PC-3 (cell line): ENCODE measurements at regions not wholly inside any gene's neighbourhood (a gene's known extent, or its start where the extent isn't known, plus 50 kb on each side); places are given as distances from the start of the nearest gene placed in this dataset.

Experiments
- ATAC-seq: fragments of 200-7000 bp; cut with Tn5 transposase; 2 replicates; pipeline ENCODE4 v1.9.1; 2020; ENCODE audit warnings: mild to moderate bottlenecking, moderate library complexity
- BruUV-seq: library from RNA; stranded (reverse); fragments of 400-500 nt; replicated peaks from 2 replicates; lab custom pipeline; 2021; lab: Mats Ljungman, UMichigan
- CTCF ChIA-PET: fragments of 300-600 bp; sonication (Branson Sonifier 250); formaldehyde crosslinking; loops from one replicate; lab custom pipeline; 2022; ENCODE audit warnings: antibody characterized with exemption; lab: Charles Lee
- POLR2A ChIA-PET: fragments of 300-600 bp; sonication (Branson Sonifier 250); formaldehyde crosslinking; loops from one replicate; lab custom pipeline; 2022; ENCODE audit warnings: antibody characterized with exemption; ENCODE audit not compliant: unreplicated experiment; lab: Charles Lee
- DNase-seq: peaks from one replicate; pipeline ENCODE4 v3.0.0-alpha.2; 2015
- H2AFZ ChIP-seq: fragments of 300-600 bp; sonication (generic); 2 replicates; pipeline ENCODE4 v1.6.0; 2016; ENCODE audit warnings: antibody characterized with exemption, low read length
- H3F3A ChIP-seq: fragments of 300-600 bp; sonication (generic); one replicate; pipeline ENCODE4 v1.6.0; 2017; ENCODE audit warnings: antibody characterized with exemption, low read length, control low read depth, mild to moderate bottlenecking; ENCODE audit not compliant: unreplicated experiment
- H3K27ac ChIP-seq: fragments of 300-600 bp; sonication (generic); 2 replicates; pipeline ENCODE4 v1.5.1; 2016; ENCODE audit warnings: mild to moderate bottlenecking, low read length
- H3K27me3 ChIP-seq: fragments of 300-600 bp; sonication (generic); 2 replicates; pipeline ENCODE4 v1.6.1; 2016; ENCODE audit warnings: low read length, mixed read lengths
- H3K36me3 ChIP-seq: fragments of 300-600 bp; sonication (generic); 2 replicates; pipeline ENCODE4 v1.6.1; 2016; ENCODE audit warnings: low read depth, mixed run types, low read length, mixed read lengths
- H3K4me1 ChIP-seq: fragments of 300-600 bp; sonication (generic); 2 replicates; pipeline ENCODE4 v1.5.1; 2016; ENCODE audit warnings: low read length; ENCODE audit not compliant: insufficient read depth
- H3K4me2 ChIP-seq: fragments of 300-600 bp; sonication (generic); 2 replicates; pipeline ENCODE4 v1.6.0; 2016; ENCODE audit warnings: low read length
- H3K4me3 ChIP-seq: fragments of 300-600 bp; sonication (generic); 2 replicates; pipeline ENCODE4 v1.5.1; 2016; ENCODE audit warnings: mild to moderate bottlenecking, low read length, mixed read lengths
- H3K79me2 ChIP-seq: fragments of 300-600 bp; sonication (generic); 2 replicates; pipeline ENCODE4 v1.6.1; 2017; ENCODE audit warnings: low read length, mixed read lengths
- H3K9ac ChIP-seq: fragments of 300-600 bp; sonication (generic); 2 replicates; pipeline ENCODE4 v1.6.0; 2016; ENCODE audit warnings: mild to moderate bottlenecking, low read length
- H3K9me2 ChIP-seq: fragments of 300-600 bp; sonication (generic); replicated peaks from 2 replicates; pipeline ENCODE4 v1.6.1; 2016; ENCODE audit warnings: mixed run types, low read length, mixed read lengths
- H3K9me3 ChIP-seq: fragments of 300-600 bp; sonication (generic); 2 replicates; pipeline ENCODE4 v1.6.1; 2016; ENCODE audit warnings: low read length, mixed read lengths
- H4K20me1 ChIP-seq: fragments of 300-600 bp; sonication (generic); 2 replicates; pipeline ENCODE4 v1.6.1; 2016; ENCODE audit warnings: low read length, mixed read lengths
- EZH2 ChIP-seq: fragments of 300-600 bp; sonication (generic); IDR thresholded peaks from one replicate; pipeline ENCODE4 v1.6.1; 2017; ENCODE audit warnings: antibody characterized with exemption, mild to moderate bottlenecking, low read length; ENCODE audit not compliant: unreplicated experiment
- EZH2phosphoT487 ChIP-seq: fragments of 300-600 bp; sonication (generic); IDR thresholded peaks from 2 replicates; pipeline ENCODE4 v1.6.1; 2018; ENCODE audit warnings: mild to moderate bottlenecking, antibody characterized with exemption, low read length, borderline replicate concordance
- intact Hi-C: fragments of 100-400 bp; cut with micrococcal nuclease; formaldehyde crosslinking; loops from 2 replicates; pipeline ENCODE4 v1.9.0; 2023
- TF ChIP-seq, protein P1 (sequence below): fragments of 300-600 bp; sonication (generic); conservative IDR thresholded peaks from 2 replicates; pipeline ENCODE4 v1.5.1; 2017; ENCODE audit warnings: antibody characterized with exemption, low read depth, mild to moderate bottlenecking, low read length

DNA sequence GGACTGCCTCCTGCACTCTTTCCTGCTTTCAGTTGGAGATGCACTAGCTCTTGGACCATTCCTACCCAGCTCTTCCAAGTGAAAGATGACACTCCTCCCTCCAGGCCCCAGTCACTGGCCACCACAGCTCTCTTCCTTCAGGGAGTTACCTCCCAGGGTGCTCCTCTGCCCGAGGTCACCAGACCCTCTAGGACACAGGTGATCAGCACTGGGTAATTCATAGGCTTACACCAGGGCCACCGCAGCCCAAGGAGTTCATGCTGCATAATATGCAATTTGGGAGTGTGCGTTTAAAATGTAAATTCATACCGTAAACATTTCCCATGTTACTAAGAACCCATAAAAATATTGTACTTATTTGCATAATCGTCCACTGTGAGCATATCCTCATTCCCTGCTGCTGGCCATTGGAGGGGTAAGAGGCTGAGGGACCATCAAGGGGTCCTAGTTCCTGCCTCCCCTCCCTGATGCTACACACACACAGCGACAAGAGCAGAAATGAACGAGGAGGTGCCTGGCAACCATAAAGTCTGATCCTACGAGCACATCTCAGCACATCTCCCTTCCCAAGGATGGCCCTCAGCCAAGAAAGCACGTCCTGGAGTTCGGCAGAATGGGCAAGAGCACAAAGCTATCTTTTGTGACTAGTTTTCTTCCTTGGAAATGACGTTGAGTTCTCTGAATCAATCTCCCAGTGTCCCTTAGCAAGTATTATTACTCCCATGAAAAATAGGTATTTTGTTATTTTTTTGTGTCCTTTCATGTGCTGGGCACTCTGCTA lies 222.9 kb upstream of the RAB4A start:
- no peak for TF ChIP-seq EZH2phosphoT487
- TF ChIP-seq, protein P1, sequence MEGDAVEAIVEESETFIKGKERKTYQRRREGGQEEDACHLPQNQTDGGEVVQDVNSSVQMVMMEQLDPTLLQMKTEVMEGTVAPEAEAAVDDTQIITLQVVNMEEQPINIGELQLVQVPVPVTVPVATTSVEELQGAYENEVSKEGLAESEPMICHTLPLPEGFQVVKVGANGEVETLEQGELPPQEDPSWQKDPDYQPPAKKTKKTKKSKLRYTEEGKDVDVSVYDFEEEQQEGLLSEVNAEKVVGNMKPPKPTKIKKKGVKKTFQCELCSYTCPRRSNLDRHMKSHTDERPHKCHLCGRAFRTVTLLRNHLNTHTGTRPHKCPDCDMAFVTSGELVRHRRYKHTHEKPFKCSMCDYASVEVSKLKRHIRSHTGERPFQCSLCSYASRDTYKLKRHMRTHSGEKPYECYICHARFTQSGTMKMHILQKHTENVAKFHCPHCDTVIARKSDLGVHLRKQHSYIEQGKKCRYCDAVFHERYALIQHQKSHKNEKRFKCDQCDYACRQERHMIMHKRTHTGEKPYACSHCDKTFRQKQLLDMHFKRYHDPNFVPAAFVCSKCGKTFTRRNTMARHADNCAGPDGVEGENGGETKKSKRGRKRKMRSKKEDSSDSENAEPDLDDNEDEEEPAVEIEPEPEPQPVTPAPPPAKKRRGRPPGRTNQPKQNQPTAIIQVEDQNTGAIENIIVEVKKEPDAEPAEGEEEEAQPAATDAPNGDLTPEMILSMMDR: no peak
- TF ChIP-seq EZH2: no peak
- Histone ChIP-seq H3F3A (no peaks in the 10 kb centered on the region), H2AFZ (no peak overlapping the region), H3K9ac (no peak overlapping the region), H3K4me1 (no peaks in the 10 kb centered on the region), H3K27me3 (peaks cover 67% of the 10 kb centered on the region), H3K79me2 (no peaks in the 10 kb centered on the region), H4K20me1 (no peaks in the 10 kb centered on the region), H3K4me2 (no peak overlapping the region), H3K9me3 (no peaks in the 10 kb centered on the region), H3K4me3 (no peak overlapping the region), H3K9me2 (no peaks in the 10 kb centered on the region), H3K27ac (no peak overlapping the region), H3K36me3 (no peaks in the 10 kb centered on the region)
- DNase-seq (no peak), ATAC-seq (no peak)
- ChIA-PET POLR2A (no interaction called here), CTCF (no interaction called here)
- no TSS peak for BruUV-seq
- intact Hi-C loops: no loop called here

DNA sequence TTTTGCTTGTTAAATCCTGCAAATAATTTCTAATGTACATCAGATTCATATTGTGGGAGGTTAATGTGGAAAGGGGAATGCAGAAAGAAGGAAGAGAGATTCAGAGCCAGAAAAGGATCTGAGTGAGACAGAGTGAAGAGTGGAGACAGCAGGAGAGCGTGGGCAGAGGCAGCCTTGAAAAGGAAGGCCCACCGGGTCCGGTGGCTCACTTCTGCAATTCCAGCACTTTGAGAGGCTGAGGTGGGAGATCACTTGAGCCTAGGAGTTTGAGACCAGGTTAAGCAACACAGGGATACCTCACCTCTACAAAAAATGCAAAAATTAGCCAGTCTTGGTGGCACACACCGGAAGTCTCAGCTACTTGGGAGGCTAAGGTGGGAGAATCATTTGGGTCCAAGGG lies 222.0 kb upstream of the RAB4A start:
- no TSS peak for BruUV-seq
- ChIA-PET POLR2A (no interaction called here), CTCF (interaction anchor here (0.6 kb wide), 1 partner anchor 144 kb away, joined by 5 read pairs; no protein-coding TSS in a partner anchor)
- intact Hi-C loops: no loop called here
- H3F3A ChIP-seq: no peaks in the 10 kb centered on the region
- no peak overlapping the region for H3K9ac ChIP-seq
- H3K36me3 ChIP-seq: no peaks in the 10 kb centered on the region
- H3K27me3 ChIP-seq: peaks cover 67% of the 10 kb centered on the region
- no peak for DNase-seq
- no peak overlapping the region for H3K4me3 ChIP-seq
- H3K9me3 ChIP-seq: no peaks in the 10 kb centered on the region
- no peaks in the 10 kb centered on the region for H3K9me2 ChIP-seq
- H3K27ac ChIP-seq: no peak overlapping the region
- H2AFZ ChIP-seq: no peak overlapping the region
- TF ChIP-seq EZH2phosphoT487 (no peak), EZH2 (no peak)
- TF ChIP-seq, protein P1: no peak
- H3K4me2 ChIP-seq: no peak overlapping the region
- H3K79me2 ChIP-seq: no peaks in the 10 kb centered on the region
- H4K20me1 ChIP-seq: no peaks in the 10 kb centered on the region
- ATAC-seq: no peak
- H3K4me1 ChIP-seq: no peaks in the 10 kb centered on the region

DNA sequence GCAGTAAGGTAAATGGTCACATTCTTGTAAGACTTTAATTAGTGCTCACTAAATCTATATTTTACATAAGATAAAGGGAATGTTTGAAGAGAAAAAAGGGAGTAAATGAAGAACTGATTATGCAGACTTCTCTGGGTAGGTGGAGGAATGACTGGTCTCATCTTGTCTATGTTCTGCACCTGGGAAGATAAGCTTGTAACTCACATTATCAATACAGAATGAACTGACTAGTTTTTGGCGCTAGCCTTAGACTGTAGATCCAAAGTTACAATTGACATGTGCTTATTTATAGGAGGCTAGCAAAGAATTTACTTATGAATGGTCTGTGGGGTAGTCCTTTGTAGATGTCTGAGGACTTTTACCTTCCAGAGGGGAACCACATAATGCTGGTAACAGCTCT lies 214.9 kb upstream of the RAB4A start:
- Histone ChIP-seq H3F3A (no peaks in the 10 kb centered on the region), H3K4me1 (no peaks in the 10 kb centered on the region), H3K9ac (no peak overlapping the region), H3K9me2 (no peaks in the 10 kb centered on the region), H3K4me2 (no peak overlapping the region), H3K9me3 (no peaks in the 10 kb centered on the region), H4K20me1 (no peaks in the 10 kb centered on the region), H3K27me3 (peaks cover 81% of the 10 kb centered on the region), H3K4me3 (no peak overlapping the region), H3K27ac (no peak overlapping the region), H2AFZ (no peak overlapping the region), H3K79me2 (no peaks in the 10 kb centered on the region), H3K36me3 (no peaks in the 10 kb centered on the region)
- no peak for ATAC-seq
- no TSS peak for BruUV-seq
- TF ChIP-seq, protein P1: no peak
- no peak for TF ChIP-seq EZH2phosphoT487
- TF ChIP-seq EZH2: no peak
- no peak for DNase-seq
- POLR2A ChIA-PET: no interaction called here
- intact Hi-C loops: no loop called here
- CTCF ChIA-PET: no interaction called here
